ENCODE measurements at regions not wholly inside any gene's neighbourhood (a gene's known extent, or its start where the extent isn't known, plus 50 kb on each side); places are given as distances from the start of the nearest gene placed in this dataset.
A peak's percentile ranks its signal among the peaks of the same experiment; 100 is the strongest.
"Not testable (repeated sequence)": the region's sequence is repeated elsewhere in the genome, so short reads cannot be mapped to it uniquely, and the experiment has no call there.

DNA sequence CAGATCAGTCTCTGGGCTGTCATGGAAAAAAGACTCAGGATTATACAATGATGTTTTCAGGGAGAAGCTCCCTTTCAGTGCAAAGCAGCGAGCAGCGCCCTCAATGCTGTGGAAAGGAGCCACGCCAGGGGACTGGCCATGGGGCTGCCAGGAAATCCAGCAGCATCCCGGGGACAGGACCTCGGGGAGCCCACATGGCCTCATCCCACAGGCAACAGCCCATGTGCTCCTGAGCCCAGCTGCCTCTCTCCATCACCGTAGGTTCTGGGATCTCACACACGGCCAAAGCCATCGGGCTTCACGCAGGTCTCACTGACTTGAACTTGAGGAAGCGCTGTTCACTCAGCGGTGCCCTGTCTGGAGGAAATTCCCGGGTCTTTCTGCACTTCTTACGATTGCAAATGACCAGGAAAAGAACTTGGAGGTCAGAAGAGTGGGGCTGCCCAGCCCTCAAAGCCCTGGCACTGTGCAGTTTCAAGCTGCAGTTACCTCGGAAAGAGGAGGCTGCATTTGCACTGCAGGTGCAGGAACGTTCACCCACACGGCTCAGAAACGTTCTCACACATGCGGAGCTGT lies 125.9 kb upstream of the THBS2 start:
- no peak for DNase-seq (ENCODE audit: low spot score in 2 of 2)
- FAIRE-seq: no peak

DNA sequence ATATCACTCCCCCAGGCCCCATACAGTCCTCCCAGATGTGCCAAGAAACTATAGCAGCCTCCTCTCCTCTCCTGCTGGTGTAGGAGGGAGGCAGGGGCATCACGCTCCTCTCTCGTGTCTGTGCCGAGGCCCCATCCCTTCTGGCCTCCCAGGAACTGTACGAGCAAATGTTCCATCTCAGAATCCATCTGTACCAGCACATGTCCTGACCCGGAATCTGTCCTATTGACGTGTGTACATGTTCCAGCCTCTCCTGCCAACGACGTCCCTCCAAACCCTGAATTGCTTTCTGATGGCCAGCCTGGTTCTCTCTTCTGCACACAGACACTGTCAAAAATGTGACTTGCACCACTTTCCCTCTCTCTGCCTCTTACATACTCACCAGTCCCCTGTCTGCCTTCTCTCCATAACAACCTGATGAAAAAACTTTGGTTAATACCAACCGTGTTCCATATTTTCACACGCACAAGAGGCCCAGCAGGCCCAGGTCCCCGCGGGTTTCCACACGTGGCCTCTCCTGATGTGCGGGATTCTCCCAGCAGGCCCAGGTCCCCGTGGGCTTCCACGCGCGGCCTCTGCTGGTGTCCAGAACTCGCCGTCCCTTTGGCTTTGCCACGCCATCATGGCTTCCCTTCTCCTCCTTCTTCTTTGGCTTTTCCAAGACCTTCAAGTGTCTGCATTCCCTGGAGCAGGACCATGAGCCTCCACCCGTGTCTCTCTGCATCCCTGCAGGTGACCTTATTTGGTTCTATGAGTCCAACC lies 125.2 kb upstream of the THBS2 start:
- DNase-seq (ENCODE audit: low spot score in 2 of 2): no peak
- FAIRE-seq: no peak

DNA sequence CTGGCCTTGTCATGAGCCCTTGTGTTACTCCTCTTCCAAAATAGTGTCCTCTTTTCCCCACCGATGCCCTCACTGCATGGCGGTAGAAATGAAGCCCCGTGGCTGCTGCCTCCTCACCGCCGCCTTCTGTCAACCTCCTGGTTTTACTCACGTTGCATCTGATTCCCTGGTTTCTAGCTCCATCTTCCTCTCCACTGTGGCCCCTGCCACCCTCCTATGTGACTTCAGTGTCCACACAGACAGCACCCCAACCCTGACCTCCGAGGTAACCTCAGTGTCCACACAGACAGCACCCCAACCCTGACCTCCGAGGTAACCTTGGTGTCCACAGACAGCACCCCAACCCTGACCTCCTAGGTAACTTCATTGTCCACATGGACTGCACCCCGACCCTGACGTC lies 122.8 kb upstream of the THBS2 start:
- no peak for DNase-seq (ENCODE audit: low spot score in 2 of 2)
- FAIRE-seq: no peak

DNA sequence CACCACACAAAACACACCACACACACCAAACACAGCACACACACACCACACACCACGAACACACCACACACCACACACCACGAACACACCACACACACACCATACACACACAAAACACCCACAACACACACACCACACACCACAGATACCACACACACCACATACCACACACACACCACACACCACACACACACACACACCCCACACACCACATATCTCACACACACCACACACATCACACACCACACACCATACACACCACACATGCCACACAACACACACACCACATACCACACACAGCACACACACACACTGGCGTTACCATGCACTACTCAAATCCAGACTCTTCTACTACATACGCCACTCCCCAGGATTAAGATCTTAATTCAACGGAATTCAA lies 118.9 kb upstream of the THBS2 start:
- DNase-seq (ENCODE audit: low spot score in 2 of 2): no peak
- no peak for FAIRE-seq

DNA sequence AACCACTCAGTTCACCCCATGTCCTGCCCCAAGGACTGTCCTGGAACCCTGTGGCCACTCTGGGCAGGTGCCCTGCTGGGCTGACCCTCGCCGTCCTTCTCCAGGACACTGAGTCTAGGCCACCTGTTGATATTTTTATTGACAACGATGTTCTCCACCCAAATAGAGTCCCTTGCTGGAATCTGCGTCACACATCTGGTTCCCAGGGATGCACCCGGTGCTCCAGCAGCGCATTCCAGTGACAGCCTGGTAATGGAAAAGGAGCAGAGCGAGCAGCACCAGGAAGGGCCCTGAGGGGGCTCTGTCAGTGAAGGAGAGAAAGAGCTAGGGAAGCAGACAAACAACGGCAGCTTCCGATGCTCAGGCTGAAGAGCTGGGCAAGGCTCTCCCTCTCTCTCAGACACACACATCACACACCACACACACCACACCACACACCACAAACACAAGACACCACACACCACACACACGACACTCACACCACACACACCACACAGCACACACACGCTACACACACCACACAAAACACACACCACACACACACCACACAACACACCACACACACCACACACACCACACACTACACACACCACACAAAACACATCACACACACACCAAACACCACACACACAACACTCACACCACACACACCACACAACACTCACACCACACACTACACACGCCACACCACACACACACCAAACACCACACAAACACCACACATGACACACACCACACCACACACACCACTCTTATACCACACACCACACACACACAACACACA lies 117.9 kb upstream of the THBS2 start:
- DNase-seq (ENCODE audit: low spot score in 2 of 2) (no peak), FAIRE-seq (no peak)

DNA sequence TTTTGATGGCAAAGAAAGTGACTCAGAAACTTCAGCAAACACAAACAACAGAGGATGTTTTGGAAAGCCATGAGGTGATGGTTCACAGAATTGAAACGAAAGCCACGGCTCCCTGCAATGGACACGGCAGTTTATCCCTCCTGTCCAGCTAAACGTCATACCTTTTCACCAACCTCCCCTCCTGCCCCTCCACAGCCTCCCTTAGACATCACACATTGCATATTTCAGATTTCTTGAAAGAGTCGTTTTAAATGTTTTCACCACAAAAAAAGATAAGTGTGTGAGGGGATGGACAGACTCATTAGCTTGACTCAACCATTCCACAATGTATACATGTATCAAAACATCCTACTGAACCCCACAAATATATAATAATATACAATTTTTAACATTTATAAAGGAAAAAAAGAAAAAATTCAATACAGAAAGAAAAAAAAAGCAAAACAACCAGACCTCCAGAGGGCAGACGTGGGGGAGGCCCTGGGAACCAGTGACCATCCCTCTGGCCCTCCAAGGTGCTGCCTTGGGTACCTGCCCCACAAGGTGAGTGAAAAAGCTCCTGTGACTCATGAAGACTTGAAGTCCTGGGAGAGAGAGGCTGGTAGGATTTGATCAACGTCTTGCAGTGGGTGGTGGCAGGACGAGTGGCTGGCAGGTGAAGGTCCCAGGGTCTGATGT lies 117.2 kb upstream of the THBS2 start:
- no peak for FAIRE-seq
- no peak for DNase-seq (ENCODE audit: low spot score in 2 of 2)

DNA sequence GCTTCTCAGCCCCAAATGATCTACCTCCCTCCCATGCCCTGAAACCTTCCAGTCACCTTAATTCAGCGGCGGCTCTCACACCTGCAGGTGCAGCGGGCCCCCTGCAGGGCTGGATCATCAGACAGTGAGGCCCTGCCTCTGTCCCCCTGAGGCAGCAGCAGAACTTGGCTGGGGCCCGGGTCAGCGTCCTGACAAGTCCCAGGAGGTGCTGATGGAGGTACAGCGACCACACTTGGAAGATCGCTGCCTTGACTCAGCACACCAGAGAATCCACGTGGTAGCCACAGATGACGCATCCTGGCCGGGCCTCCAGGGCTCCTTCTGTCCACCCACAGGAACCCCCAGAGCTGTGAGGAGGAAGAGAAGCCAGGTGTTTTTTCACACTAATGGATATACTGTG lies 116.4 kb upstream of the THBS2 start:
- no peak for FAIRE-seq

DNA sequence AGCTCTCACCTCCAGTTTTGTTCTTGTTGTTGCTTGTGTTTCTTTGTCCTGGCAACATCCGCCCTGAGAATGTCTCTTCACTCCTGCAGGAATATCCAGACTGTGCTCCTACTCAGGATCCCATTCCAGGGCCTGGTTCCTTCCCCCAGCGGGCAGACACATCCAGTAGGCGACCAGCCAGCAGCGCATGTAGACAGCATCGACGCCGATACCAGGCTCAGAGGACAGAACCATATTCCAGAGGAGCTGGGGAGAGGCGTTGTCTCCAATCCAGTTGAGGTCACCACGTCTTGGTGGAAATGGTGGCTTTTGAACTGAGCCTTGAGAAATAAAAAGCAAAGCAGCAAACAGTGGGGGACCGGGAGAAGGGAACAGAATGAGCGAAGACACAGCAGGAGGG lies 114.6 kb upstream of the THBS2 start:
- DNase-seq (ENCODE audit: low spot score in 2 of 2) (no peak), FAIRE-seq (no peak)

More for the DNA sequence above, 116.4 kb upstream of the THBS2 start:
- no peak for DNase-seq (ENCODE audit: low spot score in 2 of 2)

DNA sequence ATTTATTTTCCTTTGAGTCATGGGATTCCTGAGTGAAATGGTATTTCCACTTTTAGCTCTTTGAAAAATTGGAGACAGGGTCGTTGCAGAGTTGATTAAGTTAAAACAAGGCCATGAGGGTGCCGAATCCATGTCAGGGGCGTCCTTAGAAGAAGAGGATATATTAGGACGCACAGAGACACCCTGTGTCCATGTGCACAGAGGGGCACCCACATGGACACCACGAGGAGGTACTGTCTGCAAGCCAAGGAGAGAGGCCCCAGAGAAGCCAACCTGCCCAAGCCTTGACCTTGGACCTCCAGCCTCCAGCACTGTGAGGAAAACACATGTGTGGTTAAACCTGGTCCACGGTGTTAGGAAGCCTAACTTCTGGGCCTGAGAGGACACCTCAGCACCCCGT lies 113.9 kb upstream of the THBS2 start:
- no peak for FAIRE-seq
- no peak for DNase-seq (ENCODE audit: low spot score in 2 of 2)

DNA sequence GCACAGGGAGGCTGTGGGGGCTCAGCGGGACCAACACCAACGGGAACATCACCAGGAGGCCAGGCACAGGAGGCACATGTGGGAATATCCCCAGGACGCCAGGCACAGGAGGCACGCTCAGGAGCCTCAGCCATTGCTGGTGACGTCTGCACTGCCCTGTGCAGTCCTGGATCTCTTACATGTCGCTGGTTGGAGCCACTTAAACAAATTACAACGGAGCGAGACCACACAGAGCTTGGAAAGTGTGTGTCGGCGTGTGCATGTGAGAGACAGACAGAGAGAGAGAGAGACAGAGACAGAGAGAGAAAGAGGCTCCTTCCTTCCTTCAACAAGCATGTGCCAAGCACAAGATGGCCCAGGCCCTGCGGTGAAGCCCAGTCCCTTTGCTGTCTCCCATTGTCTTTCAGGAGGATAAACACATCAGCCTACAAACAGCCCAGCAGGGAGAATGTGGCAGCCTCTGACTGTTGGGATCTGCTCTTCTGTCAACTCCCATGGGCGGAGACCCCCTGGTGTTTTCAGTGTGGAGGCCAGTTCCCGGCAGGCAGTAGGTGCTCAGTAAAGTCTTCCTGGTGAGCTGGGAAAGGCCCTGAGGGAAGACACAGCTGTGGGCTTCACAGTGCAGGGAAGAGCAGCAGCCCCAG lies 112.7 kb upstream of the THBS2 start:
- no peak for FAIRE-seq
- no peak for DNase-seq (ENCODE audit: low spot score in 2 of 2)

DNA sequence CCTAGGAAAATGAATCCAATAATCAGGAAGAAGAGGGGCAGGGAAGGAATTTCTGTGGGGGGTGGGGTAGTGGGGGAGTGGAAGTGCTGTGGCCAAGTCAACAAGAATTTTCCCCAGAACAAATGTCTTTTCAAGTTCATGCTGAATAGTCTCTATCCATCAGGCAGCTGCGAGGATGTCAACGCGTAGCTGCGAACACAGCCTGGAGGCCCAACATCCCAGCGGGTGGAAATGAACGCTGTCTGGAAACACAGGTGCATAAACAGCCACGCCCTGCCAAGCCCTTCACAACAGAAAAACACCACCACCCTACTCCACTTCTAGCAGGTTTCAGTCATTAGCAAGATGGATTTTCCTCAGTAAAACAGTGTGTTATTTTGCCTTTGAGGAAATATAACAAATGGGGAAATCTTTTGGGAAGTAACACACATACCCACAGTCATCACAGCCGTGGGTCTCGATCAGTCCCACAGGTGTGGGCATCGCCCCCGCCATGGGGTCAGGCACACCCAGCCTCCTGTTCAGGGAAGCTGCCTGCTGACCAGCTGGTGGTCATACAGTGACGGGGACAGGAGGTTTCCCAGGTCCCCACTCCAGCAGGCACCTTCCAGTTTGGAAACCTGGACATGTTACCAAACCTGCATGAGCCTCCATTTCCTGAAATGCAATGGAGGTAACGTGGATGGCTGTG lies 112.1 kb upstream of the THBS2 start:
- DNase-seq (ENCODE audit: low spot score in 2 of 2) (no peak), FAIRE-seq (no peak)

DNA sequence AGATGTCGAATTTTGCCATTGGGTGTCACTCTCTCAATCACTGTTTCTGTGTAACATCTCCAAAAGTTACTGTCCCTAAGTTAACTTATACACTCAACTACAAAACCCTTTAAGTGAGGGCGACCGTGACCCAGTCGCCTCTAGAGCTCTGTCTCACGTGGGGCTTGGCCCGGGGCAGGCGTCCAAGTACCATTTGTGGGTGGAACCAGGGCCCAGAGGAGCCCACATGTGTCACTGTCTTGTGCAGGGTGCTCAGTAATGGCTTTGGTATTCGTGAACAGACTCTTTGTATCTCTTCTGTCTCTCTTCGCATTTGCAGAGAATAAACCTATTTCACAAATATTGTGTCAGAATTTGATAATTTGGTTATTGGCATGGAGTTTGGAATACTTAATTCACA lies 109.9 kb upstream of the THBS2 start:
- FAIRE-seq (no peak), DNase-seq (ENCODE audit: low spot score in 2 of 2) (no peak)

DNA sequence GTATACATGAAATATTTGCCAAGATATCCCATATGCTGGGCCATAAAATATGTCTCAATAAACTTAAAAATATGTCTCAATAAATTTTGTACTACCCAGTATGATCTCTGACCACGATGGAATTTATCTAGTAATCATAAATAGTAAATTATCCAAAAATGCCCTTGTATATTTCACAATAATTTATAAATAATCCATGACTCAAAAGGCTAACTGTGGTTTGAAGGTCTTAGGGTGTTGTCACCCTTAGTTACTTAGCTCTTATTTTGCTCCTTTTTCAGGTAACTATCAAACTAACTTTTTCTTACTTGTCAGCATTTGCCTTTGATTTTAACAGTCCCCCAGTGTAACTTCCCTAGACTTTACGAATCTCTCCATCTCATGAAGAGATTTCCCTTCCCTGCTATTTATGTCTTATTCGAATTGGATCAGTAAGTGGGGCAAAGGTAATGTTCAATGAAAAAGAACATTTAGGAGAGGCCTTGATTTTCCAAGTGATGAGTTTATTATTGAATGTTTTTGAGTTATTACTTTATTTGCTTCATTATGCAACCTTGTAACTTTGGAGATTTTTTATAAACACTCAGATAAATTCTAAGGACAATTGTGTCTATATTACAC lies 109.0 kb upstream of the THBS2 start:
- DNase-seq (ENCODE audit: low spot score in 2 of 2) (no peak), FAIRE-seq (peak; percentile 36)

DNA sequence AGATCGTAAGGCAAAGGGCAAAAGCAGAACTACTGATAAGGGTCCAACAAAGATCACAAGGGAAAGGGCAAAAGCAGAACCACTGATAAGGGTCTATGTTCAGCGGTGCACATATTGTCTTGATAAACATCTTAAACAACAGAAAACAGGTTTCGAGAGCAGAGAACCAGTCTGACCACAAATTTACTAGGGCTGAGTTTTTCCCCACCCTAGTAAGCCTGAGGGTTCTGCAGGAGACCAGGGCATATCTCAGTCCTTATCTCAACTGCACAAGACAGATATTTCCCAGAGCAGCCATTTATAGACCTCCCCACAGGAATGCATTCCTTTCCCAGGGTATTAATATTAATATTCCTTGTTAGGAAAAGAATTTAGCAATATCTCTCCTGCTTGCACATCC lies 101.4 kb upstream of the THBS2 start:
- DNase-seq (ENCODE audit: low spot score in 2 of 2); FAIRE-seq: not testable (repeated sequence)

DNA sequence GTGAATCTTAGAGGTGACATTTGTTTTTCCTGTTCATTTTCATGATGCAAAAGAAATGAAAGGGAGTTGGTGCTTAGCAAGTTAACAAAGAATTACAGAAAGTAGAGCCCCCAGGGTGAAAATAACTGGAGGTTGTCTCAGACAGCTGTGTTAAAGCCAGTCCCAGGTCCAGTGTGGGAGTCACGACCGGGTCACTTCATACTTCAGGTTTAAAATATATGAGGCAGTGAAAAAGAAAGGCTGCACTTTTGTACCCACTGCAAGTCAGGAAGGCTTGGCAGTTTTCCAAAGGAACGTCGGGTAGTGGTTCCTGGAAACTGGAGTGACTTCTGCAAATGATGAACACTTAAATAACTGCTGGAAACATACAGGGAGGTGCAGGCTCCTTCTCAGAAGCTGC lies 91.5 kb upstream of the THBS2 start:
- FAIRE-seq (no peak), DNase-seq (ENCODE audit: low spot score in 2 of 2) (no peak)

DNA sequence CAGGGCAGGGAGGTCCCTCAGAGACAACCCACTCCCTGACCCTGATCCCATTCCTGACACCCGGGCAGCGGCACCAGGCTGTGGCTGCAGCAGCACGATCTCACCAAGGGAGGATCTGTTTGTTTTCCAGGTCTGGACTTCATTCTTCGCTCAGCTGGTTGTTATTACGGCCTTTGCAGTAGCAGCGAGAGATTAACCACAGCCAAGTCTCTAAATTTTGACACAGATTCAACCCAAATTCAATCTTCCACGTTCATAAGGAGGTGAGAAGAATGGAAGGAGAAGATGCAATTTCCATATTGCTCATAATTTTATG lies 91.1 kb upstream of the THBS2 start:
- FAIRE-seq (no peak), DNase-seq (ENCODE audit: low spot score in 2 of 2) (no peak)

DNA sequence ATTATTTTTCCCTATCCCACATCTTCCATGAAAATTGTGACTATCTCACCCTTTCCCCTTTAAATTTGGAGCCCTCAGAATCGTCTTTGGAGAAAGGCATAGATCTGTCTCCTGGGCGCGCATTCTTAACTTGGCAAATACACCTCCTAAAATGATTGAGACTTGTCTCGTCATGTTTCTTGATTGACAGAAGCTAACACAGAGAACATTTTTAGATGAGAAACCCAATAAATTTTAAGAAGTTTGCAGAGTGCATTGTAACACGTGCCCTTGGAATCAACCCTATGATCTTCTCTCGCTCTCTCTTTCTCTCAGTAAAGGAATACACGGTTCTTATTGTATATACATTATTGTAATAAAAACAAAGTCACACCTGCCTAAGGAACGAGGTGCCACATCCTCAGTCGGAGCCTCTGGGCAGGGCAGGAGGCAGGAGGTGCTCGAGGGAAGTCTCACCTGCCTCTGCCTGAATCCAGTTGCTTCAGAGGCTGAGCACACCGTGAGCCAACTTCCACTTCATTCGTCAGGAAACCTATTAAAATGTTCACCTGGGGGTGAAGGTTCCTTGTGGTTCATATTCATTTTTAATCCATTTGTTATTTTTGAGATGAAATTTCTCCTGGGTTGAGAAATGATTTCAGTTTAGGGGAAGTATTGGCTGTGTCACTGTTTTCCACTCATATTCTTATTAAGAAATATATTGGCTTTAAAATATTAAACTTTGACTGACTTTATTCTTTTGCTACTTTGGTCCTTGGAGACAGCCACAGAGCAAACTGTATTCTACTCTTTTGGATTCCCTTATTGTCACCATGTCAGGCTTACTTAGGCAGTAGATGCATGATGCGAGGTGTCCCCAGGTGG lies 90.5 kb upstream of the THBS2 start:
- no peak for FAIRE-seq
- no peak for DNase-seq (ENCODE audit: low spot score in 2 of 2)

DNA sequence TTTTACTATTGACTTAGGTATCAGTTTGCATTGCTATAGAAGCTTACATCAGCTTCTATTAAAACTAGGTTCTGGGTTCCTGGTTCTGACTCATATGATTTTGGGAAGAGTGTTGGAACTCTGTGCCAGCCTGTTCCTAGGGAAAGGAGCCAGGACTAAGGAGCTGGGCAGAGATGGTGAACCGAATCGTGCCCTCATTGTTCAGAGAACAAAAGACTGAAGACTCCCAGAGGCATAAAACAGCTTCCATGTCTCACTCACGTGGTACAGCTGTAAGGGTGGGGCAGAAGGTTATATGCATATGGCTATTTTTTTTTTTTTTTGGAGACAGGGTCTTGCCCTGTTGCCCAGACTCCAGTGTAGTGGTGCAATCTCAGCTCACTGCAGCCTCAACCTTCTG lies 89.1 kb upstream of the THBS2 start:
- FAIRE-seq (no peak), DNase-seq (ENCODE audit: low spot score in 2 of 2) (no peak)

DNA sequence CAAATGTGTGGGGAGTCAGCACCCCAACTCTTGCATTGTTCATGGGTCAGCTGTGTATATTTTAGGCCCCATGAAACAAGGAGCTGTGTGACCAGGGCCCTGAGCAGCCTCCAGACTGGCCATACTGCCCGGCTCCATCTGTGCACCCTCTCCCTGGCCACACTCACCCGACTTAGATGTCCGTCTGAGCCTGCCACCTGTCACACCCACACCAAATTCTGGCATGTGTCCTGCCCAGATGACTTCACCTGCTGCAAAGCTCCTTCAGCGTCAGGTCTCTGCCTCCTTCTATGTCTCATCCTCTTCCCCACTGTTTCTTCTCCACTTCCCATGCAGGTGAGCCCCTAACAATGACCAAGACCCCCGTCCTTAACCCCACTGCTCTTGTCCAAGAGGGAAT lies 88.1 kb upstream of the THBS2 start:
- DNase-seq (ENCODE audit: low spot score in 2 of 2) (no peak), FAIRE-seq (no peak)

Data from frontal cortex (tissue), 3 donors.